GM18909 (cell line): ENCODE measurements at regions not wholly inside any gene's neighbourhood (a gene's known extent, or its start where the extent isn't known, plus 50 kb on each side); places are given as distances from the start of the nearest gene placed in this dataset.

Experiments used
- ATAC-seq: cut with Tn5 transposase; IDR thresholded peaks from one replicate; pipeline ENCODE4 v1.9.1; 2021; ENCODE audit warnings: mild to moderate bottlenecking; ENCODE audit not compliant: unreplicated experiment, poor library complexity

DNA sequence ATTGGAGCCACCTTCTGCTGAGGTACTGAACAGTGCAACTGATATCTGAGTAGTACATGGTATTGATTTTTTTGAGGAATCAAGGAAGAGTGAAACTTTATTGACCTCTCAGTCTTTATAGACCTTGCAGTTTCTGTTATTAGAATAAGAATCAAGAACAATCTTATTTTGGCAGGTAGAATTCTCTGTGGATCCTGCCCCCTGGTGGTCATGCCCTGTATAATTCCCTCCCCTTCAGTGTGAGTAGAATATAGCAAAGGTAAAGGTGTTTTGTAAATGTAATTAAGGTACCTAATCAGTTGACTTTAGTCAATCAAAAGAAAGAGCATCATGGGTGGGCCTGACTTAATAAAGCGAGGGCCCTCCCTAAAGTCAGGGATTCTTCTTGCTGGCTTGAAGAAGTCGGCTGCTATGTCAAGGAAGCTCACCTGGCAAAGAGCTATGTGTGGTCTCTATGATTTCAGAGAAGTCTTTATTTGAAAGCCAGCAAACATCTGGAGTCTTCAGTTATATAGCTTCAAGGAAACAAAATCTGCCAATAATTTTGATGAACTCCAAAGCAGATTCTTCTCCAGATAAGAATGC is 142.8 kb downstream of the LSM5 start:
- ATAC-seq: no peak

DNA sequence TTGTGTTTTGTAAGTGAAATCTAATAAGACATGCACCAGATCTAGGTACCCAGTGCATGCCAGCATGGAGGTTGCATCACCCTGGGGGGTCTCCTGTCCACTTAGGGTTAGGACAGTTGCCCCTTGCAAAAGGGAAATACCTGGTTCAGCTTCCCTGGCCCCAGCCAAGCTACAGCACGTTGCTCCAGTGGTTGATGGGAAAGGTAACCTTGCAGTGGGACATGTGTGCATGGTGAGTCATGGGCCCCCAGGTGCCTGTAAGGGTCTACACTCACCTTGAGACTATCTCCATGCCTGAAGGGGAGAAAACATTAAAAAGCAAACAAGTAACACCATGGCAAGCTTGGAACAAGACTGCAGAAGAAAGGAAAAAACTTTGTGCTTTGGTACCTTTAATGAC is 143.9 kb downstream of the LSM5 start:
- ATAC-seq: no peak

DNA sequence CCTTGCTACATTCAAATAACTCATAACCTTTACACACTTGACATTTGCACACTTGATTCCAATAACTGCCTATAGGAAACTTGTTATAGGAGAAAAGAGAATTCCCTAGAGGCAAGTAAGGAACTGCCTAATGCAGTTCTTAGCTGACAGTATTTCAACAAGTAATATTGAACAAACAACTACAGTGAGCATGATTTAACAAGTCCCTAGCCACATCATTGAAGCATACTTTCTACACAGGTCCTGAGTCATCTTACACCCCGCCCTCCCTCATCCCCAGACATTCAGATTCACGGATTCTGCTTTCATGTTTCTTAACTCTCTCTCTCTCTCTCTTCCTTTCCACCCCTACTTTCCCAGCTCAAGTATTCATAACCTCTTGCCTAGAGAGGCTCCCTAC is 153.5 kb downstream of the LSM5 start:
- ATAC-seq: no peak

DNA sequence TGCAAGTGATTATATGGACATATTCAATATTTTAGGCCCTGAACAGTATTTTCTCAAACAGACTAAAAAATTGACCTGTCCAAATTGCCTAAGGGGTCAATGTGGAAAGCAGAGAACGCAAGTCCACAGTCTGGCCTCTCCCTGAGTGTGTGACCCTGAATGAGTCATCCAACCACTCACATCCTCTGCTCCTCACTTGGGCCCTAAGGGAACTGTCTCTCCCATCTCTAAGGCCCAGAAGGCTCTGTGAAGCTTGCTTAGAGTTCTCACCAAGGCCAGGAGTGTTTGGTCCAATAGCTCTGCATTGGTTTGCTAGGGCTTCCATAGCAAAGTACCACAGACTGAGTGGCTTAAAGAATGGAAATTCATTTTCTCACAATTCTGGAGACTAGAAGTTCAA is 155.1 kb downstream of the LSM5 start:
- ATAC-seq: no peak

DNA sequence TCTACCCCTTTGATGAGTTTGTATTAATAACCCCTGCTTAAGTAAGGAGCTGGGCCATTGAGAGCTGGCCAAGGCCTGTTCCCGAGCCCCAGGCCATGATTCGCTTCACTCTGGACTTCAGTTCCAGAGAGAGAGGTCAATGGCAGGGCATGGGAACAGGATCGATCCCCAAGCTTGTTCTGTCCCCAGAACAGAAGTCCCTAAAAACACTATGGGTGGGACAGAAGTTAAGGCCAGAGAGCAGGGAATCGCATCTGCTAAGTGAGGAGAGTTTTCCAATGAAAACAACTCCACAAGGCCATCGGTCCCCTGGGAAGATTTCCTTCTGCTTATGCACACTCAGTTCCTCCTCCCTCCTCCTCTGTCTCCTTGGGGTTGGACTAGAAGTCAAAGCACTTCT is 159.6 kb downstream of the LSM5 start:
- no peak for ATAC-seq

DNA sequence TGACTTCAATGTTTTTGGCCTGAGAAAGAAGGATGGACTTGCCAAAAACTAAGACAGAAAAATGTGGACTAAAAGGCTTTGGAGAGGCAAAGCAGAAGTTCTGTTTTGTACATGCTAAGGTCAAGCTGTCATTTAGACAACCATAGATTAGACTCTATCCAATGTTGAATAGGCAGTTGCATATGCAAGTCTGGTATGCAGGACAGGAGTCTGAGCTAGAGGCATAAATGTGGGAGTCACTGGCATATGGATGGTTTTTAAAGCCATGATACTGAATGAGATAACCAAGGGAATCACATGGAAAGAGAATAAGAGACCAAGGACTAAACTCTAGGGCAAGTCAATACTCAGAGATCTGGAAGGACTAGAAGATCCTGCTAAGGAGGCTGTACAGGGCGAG is 164.1 kb downstream of the LSM5 start:
- ATAC-seq: no peak

DNA sequence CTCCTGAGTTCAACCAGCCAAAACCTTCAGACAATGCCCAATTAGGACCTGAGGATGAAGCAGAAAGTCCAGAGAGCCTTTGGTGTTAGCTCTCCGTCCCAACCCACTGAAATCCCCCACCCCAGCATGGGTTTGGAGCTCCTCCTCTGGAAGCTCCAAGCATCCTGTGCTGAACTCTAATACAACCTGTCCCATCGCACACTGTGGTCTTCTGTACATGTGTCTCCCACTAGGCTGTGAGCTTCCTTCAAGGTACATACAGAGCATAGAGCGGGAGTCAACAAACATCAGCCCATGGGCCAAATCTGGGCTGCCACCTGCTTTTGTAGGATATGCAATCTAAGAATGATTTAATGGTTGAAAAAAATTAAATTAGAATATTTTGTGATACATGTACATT is 166.5 kb downstream of the LSM5 start:
- no peak for ATAC-seq

DNA sequence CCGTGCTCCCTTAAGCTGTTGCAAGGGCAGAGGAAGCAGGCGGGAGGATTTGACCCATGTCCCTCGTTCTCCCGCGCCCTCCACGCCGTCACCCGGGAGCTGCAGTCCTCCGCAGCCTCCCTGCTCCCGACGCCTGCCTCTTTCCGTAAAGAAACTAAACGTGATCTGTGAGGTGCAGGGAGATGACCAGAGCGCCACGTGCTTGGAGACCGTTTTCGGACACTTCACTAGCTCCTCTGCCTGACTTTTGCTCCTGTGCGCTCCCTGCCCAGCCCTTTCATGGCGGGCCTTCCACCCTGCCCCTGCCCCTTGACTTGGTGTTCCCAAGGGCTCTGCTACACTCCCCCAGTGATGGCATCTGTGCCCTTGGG is 171.2 kb downstream of the LSM5 start:
- ATAC-seq: no peak

DNA sequence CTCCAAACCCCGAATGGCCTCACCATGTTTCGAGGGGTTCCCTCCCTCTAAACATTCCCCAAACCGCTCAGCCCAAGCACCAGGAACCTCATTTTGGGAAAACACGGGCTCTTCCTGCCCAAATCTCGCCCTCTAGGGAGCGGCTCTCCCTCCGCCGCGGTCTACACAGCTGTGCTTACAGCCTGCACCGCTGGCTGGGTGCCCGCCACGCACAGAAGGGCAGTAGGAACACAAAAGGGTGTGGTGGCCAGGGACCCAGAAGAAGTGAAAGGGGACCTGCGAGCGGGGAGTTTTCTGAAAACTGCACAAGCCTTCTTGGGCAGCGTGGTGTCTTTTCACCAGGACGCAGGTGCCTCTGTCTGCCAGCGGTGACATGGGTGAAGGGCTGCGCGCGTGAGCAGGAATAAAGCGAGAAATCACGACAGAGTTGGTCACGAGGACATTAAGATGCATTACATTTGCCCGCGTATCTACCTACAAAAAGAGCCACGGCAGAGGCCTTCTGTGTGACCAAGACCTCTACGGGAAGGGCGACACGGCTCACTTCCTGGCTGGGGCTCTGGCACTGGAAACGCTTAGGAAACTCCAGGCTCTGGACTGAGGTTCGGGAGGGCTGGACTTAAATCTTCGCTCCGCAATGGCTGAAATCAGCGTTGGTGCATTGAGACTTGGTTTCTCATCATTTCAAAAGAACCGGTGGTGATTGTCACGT is 171.7 kb downstream of the LSM5 start:
- ATAC-seq: no peak

DNA sequence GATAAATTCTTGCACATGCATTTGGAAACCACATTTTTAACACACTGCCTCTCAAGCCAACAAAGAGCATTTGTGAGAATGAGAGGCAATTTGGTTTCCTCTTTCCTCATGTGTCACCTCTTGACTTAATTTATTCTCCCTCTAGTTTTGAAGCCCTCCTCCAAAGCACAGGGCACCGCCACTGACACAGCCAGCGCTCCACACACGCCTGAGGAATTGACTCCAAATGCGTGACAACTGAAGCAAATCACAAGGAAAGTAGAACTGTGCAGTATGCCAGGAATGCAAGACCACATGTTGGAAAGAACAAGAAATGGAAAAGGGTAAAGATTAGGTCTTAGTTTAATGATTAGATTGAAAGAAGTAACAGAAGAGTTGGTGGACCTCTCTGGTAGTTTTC is 173.3 kb downstream of the LSM5 start:
- no peak for ATAC-seq

DNA sequence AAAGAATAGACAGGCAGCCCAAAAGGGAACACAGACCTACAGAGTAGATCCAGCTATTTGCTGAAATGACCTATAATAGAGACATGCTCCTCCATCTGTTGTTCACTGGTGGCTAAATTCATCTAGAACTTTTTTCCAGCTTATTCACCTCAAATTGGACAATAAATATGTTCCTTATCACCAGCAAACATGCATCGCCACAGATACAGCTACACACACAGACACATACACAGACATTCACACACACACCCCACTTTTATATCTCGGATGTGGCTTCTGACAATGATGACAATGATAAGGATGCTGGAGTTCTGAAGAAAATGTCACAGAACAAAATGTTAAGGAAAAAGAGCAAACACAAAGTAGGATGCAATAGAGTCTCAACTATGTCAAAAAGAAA is 175.4 kb downstream of the LSM5 start:
- ATAC-seq: no peak

DNA sequence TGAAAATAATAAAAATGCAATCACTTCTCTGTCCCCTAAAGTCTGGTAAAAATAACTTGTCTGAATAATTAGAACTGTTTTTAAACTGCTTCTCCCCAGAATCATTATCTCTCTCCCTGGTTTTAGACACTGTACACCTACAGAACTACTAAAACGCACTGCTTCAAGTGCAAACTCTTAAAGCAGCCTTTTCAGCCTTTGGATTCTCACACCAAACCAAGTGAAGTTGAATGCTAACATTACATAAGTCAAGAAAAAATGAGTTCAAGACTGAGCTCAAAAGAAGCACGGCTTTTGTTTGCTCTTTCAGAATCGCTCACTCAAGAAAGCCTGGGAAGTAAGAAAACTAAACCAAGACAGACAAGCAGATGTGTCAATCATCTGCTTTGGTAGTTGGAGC is 188.8 kb downstream of the LSM5 start:
- no peak for ATAC-seq

DNA sequence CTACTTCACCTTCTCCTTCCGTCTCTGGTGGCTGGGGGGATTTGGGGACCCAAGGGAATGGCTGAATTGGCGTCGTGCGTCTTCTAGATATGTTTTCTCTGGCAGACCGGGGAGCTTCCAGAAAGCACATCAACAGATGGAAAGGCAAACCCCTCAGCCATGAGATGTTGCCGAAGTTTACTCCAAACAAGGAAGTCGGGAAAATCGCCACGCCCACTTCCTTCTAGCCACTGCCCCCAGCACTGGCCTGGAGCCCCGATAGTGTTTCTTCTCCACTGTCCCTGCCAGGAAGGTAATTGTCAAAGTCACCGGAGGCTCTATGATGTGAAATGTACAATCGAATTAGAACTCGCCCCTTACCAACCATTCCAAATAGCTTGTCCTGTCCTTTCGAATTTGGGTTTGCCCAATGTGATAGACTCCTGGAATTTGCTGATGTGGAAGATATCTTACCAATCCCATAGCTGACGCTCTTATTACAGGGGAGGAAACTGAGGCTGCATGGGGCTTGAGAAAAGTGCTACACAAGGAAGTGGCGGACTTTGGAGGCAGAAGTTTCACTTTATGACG is 191.0 kb downstream of the LSM5 start:
- no peak for ATAC-seq

DNA sequence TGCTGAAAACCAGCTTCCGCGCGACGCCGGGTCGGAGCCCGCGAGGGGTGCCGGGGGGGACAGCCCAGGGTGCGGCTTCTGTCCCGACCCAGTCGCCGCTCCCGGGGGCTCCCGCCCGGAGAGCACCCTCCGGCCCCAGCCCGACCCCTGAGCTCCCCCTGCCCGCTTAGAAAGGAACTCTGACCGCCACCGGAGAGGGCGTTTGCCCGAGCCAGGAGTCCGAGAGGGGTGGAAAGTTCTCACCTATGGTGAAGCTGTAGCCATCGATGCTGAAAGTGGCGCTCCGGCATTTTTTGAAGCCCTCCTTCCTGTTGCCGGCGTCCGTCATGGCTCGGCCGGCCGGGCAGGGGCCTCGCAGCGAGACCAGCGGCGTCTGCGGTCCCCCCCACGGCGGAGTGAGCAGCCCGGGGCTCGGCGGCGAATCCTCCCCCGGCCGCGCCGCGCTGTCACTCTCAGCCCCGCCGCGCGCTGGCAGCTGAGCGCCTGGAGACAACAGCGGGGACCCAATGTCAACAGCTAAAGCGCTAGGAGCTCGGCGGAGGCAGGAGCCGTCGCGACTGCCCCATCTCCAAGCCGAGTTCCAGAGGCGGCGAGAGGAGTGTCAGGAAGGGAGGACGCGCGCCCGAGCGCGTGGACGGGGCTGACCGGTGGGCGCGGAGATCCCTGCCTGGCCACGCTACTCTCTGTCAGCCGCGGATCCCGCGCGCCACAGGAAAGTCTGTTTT is 191.6 kb downstream of the LSM5 start:
- ATAC-seq: no peak

DNA sequence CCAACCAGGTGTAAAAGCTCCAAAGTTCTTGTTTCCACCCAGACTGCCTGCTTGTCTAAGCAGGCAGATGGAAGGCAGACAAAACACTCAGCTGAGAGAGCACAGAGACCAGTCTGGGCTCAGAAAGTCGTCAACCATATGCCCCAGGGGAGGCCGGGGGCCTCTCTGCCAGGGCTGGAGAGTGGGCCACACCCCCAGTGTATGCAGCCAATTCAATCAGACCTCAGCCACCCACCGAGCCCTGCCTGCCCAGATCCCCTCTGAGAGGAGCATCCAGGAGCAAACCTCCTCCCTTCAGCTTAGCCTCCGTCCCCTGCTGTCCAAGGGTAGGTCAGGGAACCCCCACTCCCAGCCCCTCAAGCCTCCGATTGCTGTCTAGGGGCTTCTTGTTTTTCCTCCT is 196.3 kb downstream of the LSM5 start:
- ATAC-seq: no peak

DNA sequence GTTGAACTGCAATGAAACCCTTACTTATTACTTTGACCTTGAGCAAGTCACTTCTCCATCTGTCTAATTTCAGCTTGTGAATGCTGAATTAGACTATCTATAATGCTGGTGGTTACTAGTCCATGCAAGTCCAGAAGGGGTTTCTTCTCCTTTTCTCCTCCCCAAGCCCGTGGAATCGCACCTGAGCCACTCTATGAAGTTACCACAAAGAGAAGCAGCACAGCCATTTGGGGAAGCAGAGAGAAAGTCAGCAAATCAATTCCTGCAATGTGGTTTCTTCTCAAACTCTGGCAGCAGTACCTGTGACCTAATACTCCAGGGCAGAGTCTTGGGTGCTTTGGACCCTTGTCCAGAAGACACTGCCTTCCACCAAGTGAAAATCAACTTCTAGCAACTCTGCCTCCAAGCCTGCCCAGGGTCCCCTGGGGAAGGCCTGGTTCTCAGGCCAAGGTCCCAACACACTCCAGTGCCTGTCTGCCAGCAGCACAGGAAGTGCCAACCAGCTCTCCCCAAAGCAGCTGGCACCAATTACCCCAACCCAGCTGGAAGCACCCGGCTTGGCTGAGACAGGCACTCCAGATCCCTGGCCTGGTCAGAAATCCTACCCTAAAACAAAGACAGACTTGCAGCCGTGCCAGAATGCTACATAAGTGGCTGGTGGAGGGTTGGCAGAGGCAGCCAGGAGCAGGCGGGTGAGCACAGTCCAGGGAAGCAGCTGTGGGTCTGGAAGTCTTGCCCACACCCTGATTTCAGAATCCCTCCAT is 200.3 kb downstream of the LSM5 start:
- no peak for ATAC-seq

DNA sequence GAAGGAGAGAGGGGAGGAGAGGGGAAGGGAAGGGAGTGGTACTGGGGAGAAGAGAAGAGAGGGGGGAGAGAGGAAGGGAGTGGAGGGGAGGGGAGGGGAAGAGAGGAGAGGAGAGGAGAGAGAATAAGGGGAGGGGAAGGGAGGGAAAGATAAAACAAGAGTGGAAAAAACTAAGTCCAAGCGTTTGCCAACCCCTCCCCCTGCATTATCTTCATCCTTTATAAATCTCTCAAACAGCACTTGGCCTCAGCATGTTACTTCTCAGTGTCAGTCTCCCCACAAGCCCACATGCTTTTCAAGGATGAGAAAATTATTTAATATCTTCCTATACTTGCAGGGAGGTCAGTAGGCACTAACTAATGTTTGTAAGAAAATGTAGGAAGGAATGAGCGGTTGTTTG is 204.5 kb downstream of the LSM5 start:
- ATAC-seq: no peak

DNA sequence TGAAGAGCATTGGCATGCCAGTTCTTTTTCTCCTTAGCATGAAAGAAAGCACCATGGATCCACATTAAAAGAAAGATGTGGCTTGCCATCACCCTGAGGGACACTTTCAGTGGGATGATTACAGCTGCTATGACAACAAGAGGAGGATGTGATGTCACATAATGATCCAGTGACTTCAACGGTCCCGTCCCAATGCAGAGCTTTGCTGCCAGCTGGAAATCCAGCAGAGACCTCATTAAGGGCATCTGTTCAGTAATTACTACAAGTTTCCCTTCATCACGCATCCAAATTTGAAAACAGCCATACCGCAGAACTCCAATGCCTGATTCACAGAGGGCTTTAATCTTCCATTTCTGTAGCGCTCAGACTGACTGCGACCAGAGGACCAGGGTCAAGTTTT is 206.6 kb downstream of the LSM5 start:
- no peak for ATAC-seq

DNA sequence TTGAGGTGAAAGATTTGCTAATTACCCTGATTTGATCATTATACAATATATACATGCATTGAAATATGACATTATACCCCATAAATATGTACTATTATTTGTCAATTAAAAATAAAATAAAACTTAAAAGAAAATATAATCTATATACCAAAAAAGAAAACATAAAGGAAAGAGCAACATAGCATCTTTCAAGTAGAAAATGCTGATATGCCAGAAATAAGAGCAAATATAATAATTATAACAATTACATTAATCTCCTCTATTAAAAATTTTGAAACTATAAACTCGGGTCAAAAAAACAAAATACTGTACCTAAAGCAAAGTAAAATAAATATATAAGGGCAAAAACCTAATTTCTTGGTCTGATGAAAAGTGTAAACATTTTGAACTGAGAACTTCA is 209.3 kb upstream of the PDE1C start:
- ATAC-seq: no peak

DNA sequence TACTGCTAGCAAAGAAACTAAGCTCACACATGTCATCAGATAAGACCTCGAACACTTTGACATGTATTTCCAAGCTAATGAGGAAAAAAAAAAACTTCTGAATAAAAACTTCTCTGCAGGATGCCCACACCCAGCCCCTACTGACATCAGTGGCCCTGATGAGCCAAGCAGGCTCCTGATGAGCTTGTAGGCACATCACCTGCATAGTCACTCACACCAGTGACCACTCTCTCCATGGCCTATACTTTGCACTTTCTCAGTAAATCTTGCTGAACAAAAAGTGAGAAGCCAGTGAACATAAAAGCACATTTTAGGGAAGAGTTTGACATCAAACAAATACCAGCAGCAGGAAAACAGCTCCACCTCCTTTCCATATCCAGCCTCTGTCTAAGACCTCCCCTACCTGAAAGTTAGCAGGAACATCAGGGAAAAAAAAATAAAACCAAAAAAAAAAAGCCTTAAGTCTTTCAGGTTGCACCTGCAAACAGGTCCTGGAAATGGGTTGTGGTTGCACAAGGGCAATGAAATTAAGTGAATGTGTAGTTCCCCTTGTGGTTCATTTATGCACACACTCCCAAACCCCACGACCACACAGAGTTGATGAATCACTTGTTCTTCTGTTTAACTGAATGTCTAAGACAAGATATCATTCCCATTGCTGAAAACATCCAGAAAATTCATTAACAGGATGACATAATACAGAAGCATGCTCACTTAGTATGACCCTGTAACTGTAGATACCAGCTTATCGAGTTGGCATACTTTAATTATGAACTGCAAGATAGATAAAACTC is 205.2 kb upstream of the PDE1C start:
- ATAC-seq: peak; percentile 88
